ENCODE measurements at regions not wholly inside any gene's neighbourhood (a gene's known extent, or its start where the extent isn't known, plus 50 kb on each side); places are given as distances from the start of the nearest gene placed in this dataset.
"Not testable (repeated sequence)": the region's sequence is repeated elsewhere in the genome, so short reads cannot be mapped to it uniquely, and the experiment has no call there.

GRCh38 chr4:11675051-11675800 lies 246.5 kb upstream of the HS3ST1 start:
- no peak for DNase-seq

GRCh38 chr4:11670304-11670703 lies 241.6 kb upstream of the HS3ST1 start:
- DNase-seq: no peak

- DNase-seq: no peak
Measured at GRCh38 chr4:11669156-11669555, 240.5 kb upstream of the HS3ST1 start.

- no peak for DNase-seq
Measured at GRCh38 chr4:11663114-11663513, 234.4 kb upstream of the HS3ST1 start.

- no peak for DNase-seq
Measured at GRCh38 chr4:11650801-11651596, 222.3 kb upstream of the HS3ST1 start.

GRCh38 chr4:11647433-11647832 lies 218.7 kb upstream of the HS3ST1 start:
- no peak for DNase-seq

- DNase-seq: not testable (repeated sequence)
Measured at GRCh38 chr4:11643081-11643480, 214.4 kb upstream of the HS3ST1 start.

GRCh38 chr4:11640584-11640983 lies 211.9 kb upstream of the HS3ST1 start:
- no peak for DNase-seq

GRCh38 chr4:11636551-11636950 lies 207.9 kb upstream of the HS3ST1 start:
- no peak for DNase-seq

- no peak for DNase-seq
Measured at GRCh38 chr4:11636031-11636430, 207.3 kb upstream of the HS3ST1 start.

- DNase-seq: no peak
Measured at GRCh38 chr4:11635342-11635741, 206.6 kb upstream of the HS3ST1 start.

- DNase-seq: no peak
Measured at GRCh38 chr4:11634283-11634682, 205.6 kb upstream of the HS3ST1 start.

GRCh38 chr4:11633430-11633829 lies 204.7 kb upstream of the HS3ST1 start:
- no peak for DNase-seq

- DNase-seq: no peak
Measured at GRCh38 chr4:11632483-11632882, 203.8 kb upstream of the HS3ST1 start.

GRCh38 chr4:11632025-11632424 lies 203.3 kb upstream of the HS3ST1 start:
- no peak for DNase-seq

GRCh38 chr4:11631416-11631815 lies 202.7 kb upstream of the HS3ST1 start:
- DNase-seq: no peak

- no peak for DNase-seq
Measured at GRCh38 chr4:11628093-11628725, 199.5 kb upstream of the HS3ST1 start.

- no peak for DNase-seq
Measured at GRCh38 chr4:11626066-11626465, 197.4 kb upstream of the HS3ST1 start.

- no peak for DNase-seq
Measured at GRCh38 chr4:11625211-11625610, 196.5 kb upstream of the HS3ST1 start.

GRCh38 chr4:11624370-11624769 lies 195.7 kb upstream of the HS3ST1 start:
- no peak for DNase-seq

GRCh38 chr4:11623726-11624037 lies 195.0 kb upstream of the HS3ST1 start:
- DNase-seq: peak; percentile 31 to 35

GRCh38 chr4:11622961-11623725 lies 194.4 kb upstream of the HS3ST1 start:
- no peak for DNase-seq

- no peak for DNase-seq
Measured at GRCh38 chr4:11620861-11621260, 192.2 kb upstream of the HS3ST1 start.
